ENCODE measurements at regions not wholly inside any gene's neighbourhood (a gene's known extent, or its start where the extent isn't known, plus 50 kb on each side); places are given as distances from the start of the nearest gene placed in this dataset.

DNA sequence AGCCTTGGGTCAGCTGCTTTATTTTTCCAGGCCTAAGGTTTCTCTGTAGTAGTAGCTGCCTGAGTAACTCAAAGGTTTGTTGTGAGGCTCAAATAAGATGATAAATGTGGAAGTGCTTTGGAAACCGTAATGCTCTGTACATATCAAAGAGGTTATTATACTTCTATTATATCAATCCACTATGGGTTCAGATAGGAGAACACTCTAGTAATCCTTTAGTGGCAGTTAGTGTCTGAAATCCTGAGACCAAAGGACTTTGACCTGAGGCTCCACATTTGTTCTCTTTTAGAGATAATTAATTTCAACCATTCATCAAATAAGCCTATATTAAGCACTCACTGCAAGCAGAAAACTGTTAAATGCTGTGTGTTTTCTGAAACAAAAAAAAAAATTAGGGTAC, 128.6 kb upstream of the BCL6 start:
- H3K27me3 Mint-ChIP-seq (ENCODE audit: insufficient read depth), result no peaks in the 10 kb centered on the region
- no peaks in the 10 kb centered on the region for H3K9me3 Mint-ChIP-seq
- H3K36me3 Mint-ChIP-seq (ENCODE audit: low read depth), result no peaks in the 10 kb centered on the region
- H3K4me3 Mint-ChIP-seq, result no peak overlapping the region
- TF ChIP-seq, protein P1, sequence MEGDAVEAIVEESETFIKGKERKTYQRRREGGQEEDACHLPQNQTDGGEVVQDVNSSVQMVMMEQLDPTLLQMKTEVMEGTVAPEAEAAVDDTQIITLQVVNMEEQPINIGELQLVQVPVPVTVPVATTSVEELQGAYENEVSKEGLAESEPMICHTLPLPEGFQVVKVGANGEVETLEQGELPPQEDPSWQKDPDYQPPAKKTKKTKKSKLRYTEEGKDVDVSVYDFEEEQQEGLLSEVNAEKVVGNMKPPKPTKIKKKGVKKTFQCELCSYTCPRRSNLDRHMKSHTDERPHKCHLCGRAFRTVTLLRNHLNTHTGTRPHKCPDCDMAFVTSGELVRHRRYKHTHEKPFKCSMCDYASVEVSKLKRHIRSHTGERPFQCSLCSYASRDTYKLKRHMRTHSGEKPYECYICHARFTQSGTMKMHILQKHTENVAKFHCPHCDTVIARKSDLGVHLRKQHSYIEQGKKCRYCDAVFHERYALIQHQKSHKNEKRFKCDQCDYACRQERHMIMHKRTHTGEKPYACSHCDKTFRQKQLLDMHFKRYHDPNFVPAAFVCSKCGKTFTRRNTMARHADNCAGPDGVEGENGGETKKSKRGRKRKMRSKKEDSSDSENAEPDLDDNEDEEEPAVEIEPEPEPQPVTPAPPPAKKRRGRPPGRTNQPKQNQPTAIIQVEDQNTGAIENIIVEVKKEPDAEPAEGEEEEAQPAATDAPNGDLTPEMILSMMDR (IDR thresholded peaks at IDR 0.05), result no peak
- H3K27ac Mint-ChIP-seq, result no peak overlapping the region
- no peak for DNase-seq
- H3K4me1 Mint-ChIP-seq (ENCODE audit: low read depth), result peaks cover 11% of the 10 kb centered on the region

DNA sequence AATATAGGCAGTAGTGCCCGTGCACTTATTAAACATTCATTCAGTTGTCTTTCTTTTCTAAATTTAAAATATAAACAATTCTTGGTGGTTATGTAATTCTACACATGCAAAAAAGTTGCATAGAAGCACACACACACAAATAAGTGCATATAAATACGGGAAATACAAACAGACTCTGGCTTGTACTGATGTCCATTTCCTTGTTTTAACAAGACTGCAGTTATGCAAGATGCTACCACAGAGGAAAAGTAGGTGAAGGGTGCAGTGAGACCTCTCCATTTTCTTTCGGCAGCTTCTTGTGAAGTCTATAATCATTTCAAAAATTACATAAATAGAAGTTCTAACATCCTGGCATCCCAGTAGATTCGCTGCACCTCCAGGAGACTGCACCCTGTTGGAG, 130.6 kb upstream of the BCL6 start:
- Mint-ChIP-seq H3K27ac (no peak overlapping the region), H3K36me3 (ENCODE audit: low read depth) (no peaks in the 10 kb centered on the region), H3K4me3 (no peak overlapping the region), H3K9me3 (no peaks in the 10 kb centered on the region), H3K27me3 (ENCODE audit: insufficient read depth) (no peaks in the 10 kb centered on the region), H3K4me1 (ENCODE audit: low read depth) (peaks cover 30% of the 10 kb centered on the region)
- TF ChIP-seq, protein P1 (IDR thresholded peaks at IDR 0.05), result no peak
- no peak for DNase-seq

DNA sequence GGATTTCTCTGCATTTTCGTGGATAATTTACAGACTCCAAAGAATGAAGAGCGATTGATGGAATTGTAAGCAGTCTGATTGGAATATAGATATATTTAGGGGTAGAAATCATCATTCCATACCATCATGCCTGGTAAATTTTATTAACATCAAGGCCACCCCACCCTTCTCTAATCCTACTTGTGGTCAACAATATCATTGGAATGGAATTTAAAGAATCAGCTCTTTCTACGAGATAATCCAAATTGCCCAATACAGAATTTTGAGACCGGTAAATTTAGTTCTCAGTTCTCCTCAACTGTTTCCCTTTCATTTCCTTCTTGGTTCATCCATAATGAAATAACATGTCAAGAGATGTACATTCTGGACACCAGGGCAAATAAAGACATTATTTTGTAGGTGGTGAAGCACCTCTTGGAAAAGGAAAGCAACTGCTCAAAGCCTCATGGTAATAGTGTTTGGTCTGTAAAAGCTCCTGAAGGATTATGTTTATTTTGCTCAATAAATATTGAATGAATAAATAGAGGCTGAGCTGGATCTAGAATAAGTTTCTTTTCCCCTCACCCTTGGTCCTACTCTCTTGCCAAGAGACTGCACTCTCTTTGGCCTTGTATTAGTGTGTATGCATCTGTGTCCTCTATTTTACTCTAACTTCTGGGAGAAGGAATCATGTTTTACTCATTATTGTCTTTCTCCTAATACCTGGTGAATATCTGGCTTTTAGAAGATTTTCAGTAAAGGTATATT, 133.7 kb upstream of the BCL6 start:
- Mint-ChIP-seq H3K36me3 (ENCODE audit: low read depth) (no peaks in the 10 kb centered on the region), H3K27ac (peak overlapping the region; percentile 49), H3K9me3 (no peaks in the 10 kb centered on the region), H3K27me3 (ENCODE audit: insufficient read depth) (no peaks in the 10 kb centered on the region), H3K4me3 (peak overlapping the region; percentile 55), H3K4me1 (ENCODE audit: low read depth) (peaks cover 33% of the 10 kb centered on the region)
- TF ChIP-seq, protein P1 (IDR thresholded peaks at IDR 0.05), result no peak
- peak; percentile 31 for DNase-seq

DNA sequence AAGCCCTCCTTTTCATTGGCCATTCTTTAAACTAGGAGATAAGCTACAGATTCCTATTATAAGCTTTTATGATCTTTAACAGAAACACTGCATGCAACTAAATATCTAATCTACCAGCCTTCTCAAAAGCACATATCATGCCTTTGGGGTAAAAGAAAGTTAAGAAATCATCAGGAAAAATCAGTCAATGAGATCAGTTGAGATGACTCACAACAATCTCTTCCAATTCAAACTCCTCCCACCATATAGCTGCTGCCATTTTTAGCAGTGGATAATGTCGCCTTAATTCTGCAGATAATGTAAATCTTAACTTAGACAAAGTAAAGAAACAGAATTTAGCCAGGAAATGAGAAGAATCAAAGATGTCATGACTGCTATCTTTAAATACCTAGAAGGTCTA, 135.2 kb upstream of the BCL6 start:
- Mint-ChIP-seq H3K4me3 (no peak overlapping the region), H3K36me3 (ENCODE audit: low read depth) (no peaks in the 10 kb centered on the region), H3K27ac (peak overlapping the region; percentile 0; the same call in 1 of the 2 replicates), H3K27me3 (ENCODE audit: insufficient read depth) (no peaks in the 10 kb centered on the region), H3K4me1 (ENCODE audit: low read depth) (peaks cover 33% of the 10 kb centered on the region), H3K9me3 (no peaks in the 10 kb centered on the region)
- peak; percentile 19 for DNase-seq
- TF ChIP-seq, protein P1 (IDR thresholded peaks at IDR 0.05), result no peak

DNA sequence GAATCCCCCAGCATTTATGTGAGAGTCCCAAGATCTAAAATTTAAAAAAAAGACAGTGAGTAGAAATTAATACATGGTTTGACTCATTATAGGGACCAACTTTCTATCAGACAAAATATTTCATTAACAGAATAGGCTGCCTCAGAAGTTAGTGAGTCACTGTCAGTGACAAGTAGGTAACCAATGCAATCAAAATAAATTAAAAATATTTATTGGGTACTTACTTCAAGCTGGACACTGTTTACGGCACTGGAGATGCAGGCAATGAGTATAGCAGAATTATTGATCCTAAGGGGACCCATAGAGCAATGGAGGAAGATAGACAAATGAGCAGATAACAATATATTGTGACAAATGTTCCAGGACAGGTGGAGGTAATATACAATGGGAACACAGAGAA, 135.6 kb upstream of the BCL6 start:
- H3K9me3 Mint-ChIP-seq, result no peaks in the 10 kb centered on the region

More for the DNA sequence above, 135.6 kb upstream of the BCL6 start:
- no peak for DNase-seq
- TF ChIP-seq, protein P1 (IDR thresholded peaks at IDR 0.05), result no peak
- H3K36me3 Mint-ChIP-seq (ENCODE audit: low read depth), result no peaks in the 10 kb centered on the region
- H3K27me3 Mint-ChIP-seq (ENCODE audit: insufficient read depth), result no peaks in the 10 kb centered on the region
- H3K4me3 Mint-ChIP-seq, result no peak overlapping the region
- peak overlapping the region; percentile 0; the same call in 1 of the 2 replicates for H3K27ac Mint-ChIP-seq
- H3K4me1 Mint-ChIP-seq (ENCODE audit: low read depth), result peaks cover 33% of the 10 kb centered on the region
